ENCODE measurements at regions not wholly inside any gene's neighbourhood (a gene's known extent, or its start where the extent isn't known, plus 50 kb on each side); places are given as distances from the start of the nearest gene placed in this dataset.

- TF ChIP-seq, protein P1, sequence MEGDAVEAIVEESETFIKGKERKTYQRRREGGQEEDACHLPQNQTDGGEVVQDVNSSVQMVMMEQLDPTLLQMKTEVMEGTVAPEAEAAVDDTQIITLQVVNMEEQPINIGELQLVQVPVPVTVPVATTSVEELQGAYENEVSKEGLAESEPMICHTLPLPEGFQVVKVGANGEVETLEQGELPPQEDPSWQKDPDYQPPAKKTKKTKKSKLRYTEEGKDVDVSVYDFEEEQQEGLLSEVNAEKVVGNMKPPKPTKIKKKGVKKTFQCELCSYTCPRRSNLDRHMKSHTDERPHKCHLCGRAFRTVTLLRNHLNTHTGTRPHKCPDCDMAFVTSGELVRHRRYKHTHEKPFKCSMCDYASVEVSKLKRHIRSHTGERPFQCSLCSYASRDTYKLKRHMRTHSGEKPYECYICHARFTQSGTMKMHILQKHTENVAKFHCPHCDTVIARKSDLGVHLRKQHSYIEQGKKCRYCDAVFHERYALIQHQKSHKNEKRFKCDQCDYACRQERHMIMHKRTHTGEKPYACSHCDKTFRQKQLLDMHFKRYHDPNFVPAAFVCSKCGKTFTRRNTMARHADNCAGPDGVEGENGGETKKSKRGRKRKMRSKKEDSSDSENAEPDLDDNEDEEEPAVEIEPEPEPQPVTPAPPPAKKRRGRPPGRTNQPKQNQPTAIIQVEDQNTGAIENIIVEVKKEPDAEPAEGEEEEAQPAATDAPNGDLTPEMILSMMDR (IDR thresholded peaks at IDR 0.05; ENCODE audit: low read depth, low read length), result no peak
- no peak for DNase-seq (ENCODE audit: low read depth, low spot score)
- POLR2A ChIA-PET, result no interaction called here
- H3K9me3 ChIP-seq (ENCODE audit: control insufficient read depth, insufficient read depth, low read length), result peaks cover 26% of the 10 kb centered on the region
- no peaks in the 10 kb centered on the region for H3K27me3 ChIP-seq (ENCODE audit: control insufficient read depth, insufficient read depth, low read length)
- no peak overlapping the region for H3K4me3 ChIP-seq (ENCODE audit: low read depth, low read length)
- H3K27ac ChIP-seq (ENCODE audit: low read depth, low read length), result no peak overlapping the region
- CTCF ChIA-PET, result no interaction called here
Measured at GRCh38 chr19:5212101-5212500, 128.5 kb downstream of the PTPRS start.

DNA sequence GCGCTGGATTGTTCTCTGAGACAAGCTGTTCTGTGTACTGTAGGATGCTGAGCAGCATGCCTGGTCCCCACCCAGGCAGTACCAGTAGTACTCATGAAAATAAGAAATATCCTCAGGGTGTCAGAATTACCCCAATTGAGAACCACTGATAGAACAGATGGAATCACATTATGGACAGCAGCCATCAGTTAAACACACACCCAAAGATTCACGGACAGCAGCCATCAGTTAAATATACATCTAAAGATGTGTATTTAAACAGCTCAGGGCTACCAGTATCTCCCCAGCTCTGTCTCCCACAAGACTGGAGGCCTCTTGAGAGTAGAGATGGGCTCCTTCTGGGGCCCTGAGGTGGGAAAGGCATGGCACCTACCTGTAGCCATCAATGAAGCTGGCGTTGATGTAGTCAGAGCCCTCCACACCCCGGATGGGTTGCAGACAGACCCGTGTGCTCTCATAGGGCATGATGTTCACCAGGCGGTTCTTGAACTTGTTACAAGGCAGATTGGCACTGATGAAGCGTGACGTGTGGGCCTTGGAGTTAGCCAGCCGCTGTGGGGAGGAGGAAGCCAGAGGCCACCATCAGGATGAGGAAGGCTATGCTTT, 129.3 kb downstream of the PTPRS start:
- Histone ChIP-seq H3K27ac (ENCODE audit: low read depth, low read length) (no peak overlapping the region), H3K9me3 (ENCODE audit: control insufficient read depth, insufficient read depth, low read length) (peaks cover 26% of the 10 kb centered on the region), H3K27me3 (ENCODE audit: control insufficient read depth, insufficient read depth, low read length) (no peaks in the 10 kb centered on the region), H3K4me3 (ENCODE audit: low read depth, low read length) (no peak overlapping the region)
- TF ChIP-seq, protein P1 (IDR thresholded peaks at IDR 0.05; ENCODE audit: low read depth, low read length), result no peak
- CTCF ChIA-PET, result no interaction called here
- no peak for DNase-seq (ENCODE audit: low read depth, low spot score)
- POLR2A ChIA-PET, result no interaction called here

DNA sequence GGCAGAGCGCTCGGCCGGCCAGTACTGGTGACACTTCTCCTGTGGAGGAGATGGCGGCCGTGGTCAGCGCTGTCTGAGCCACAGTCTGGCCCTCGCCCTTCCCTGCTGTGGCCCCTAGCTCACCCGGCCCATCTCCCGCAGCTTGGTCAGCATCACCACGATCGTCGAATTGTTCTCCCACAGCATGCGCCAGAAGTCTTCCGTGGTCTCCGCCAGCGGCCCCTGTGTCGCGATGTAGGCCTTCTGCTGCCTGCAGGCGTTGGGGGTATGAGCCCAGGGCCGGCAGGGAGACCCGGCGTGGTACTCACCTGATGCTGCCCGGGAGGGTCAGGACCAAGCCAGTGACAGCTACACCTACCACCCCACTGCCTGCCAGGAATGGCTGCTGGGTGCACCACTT, 130.1 kb downstream of the PTPRS start:
- Histone ChIP-seq H3K9me3 (ENCODE audit: control insufficient read depth, insufficient read depth, low read length) (peaks cover 26% of the 10 kb centered on the region), H3K27me3 (ENCODE audit: control insufficient read depth, insufficient read depth, low read length) (no peaks in the 10 kb centered on the region), H3K27ac (ENCODE audit: low read depth, low read length) (no peak overlapping the region), H3K4me3 (ENCODE audit: low read depth, low read length) (no peak overlapping the region)
- POLR2A ChIA-PET, result no interaction called here
- CTCF ChIA-PET, result no interaction called here
- TF ChIP-seq, protein P1 (IDR thresholded peaks at IDR 0.05; ENCODE audit: low read depth, low read length), result no peak
- no peak for DNase-seq (ENCODE audit: low read depth, low spot score)

DNA sequence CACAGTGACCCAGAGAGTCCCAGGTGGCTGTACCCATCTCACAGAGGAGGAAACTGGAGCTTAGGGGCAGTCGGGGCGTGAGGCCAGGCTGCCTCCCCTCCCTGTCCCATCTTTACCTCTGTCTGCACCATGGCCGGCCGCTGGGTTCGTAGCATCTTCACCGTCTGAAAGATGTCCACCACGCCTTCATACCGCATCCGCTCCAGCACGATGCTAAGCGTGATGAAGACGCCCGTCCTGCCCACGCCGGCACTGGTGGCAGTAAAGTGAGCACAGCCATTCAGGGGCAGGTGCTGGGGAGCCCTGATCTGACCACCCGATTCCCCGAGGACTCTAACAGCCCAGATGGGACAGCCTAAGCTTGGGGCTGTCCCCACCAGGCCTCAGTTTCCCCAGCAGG, 132.8 kb downstream of the PTPRS start:
- Histone ChIP-seq H3K4me3 (ENCODE audit: low read depth, low read length) (no peak overlapping the region), H3K9me3 (ENCODE audit: control insufficient read depth, insufficient read depth, low read length) (peaks cover 34% of the 10 kb centered on the region), H3K27ac (ENCODE audit: low read depth, low read length) (no peak overlapping the region), H3K27me3 (ENCODE audit: control insufficient read depth, insufficient read depth, low read length) (no peaks in the 10 kb centered on the region)
- ChIA-PET CTCF (no interaction called here), POLR2A (no interaction called here)
- no peak for DNase-seq (ENCODE audit: low read depth, low spot score)
- TF ChIP-seq, protein P1 (IDR thresholded peaks at IDR 0.05; ENCODE audit: low read depth, low read length), result no peak

DNA sequence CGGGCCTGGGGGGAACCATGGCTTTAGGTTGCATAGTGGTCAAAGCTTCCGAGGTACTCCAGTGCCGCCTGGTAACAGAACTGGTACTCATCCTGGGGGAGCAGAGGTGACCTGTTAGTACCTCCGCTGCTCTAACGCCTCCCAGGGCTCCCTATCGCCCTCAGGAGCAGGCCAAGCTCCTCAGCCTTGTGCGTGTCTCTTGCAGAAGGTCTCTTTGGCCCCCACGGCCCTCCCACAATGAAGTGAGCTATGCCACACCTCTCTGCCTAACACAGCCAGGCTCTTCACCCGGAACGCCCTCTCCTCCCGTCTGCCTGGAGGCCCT, 133.9 kb downstream of the PTPRS start:
- CTCF ChIA-PET, result no interaction called here
- no peak overlapping the region for H3K27ac ChIP-seq (ENCODE audit: low read depth, low read length)
- TF ChIP-seq, protein P1 (IDR thresholded peaks at IDR 0.05; ENCODE audit: low read depth, low read length), result no peak
- POLR2A ChIA-PET, result no interaction called here
- no peak overlapping the region for H3K4me3 ChIP-seq (ENCODE audit: low read depth, low read length)
- no peak for DNase-seq (ENCODE audit: low read depth, low spot score)
- no peaks in the 10 kb centered on the region for H3K27me3 ChIP-seq (ENCODE audit: control insufficient read depth, insufficient read depth, low read length)
- H3K9me3 ChIP-seq (ENCODE audit: control insufficient read depth, insufficient read depth, low read length), result peaks cover 38% of the 10 kb centered on the region
